GM21390 (cell line): ENCODE measurements at regions not wholly inside any gene's neighbourhood (a gene's known extent, or its start where the extent isn't known, plus 50 kb on each side); places are given as distances from the start of the nearest gene placed in this dataset.
"Not testable (repeated sequence)": the region's sequence is repeated elsewhere in the genome, so short reads cannot be mapped to it uniquely, and the experiment has no call there.

Experiments
- ATAC-seq: cut with Tn5 transposase; IDR thresholded peaks from one replicate; pipeline ENCODE4 v1.9.1; 2021; ENCODE audit not compliant: unreplicated experiment

DNA sequence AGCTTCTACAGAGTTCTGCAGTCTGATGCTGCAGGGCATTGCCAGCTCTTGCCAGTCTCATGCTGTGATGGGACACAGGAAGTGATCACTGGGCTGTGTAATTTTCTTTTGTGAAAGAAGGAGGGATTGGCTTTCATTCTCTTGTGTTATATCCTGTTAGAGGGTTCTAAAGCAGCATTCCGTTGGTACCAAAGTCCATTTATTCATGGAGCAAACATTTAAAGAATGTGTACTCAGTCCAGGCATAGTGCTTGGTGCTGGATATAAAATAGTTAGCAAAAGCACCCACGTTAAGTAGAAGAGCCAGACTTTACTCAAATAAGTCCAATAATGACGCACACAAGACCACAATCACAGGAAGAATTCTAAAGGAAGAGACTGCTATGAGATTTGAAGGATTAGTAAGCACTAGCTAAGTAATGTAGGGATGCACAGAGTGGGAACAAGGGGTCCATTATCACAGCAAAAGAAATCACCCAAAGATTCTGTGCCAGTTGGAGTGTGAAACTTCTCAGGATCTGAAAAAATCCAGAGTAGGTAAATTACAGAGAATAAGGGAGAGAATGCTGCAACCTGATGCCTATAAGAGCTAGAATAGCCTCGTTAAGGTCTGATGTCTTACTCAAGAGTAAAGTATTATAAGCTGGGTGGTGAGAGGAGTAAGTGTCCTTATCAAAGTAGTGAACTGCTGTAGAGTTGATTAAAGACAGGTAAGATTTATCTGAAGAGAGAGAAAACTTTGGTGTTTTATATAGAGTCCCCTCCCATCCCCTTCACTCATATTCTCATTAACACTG lies 728.3 kb downstream of the METTL15 start:
- no peak for ATAC-seq

DNA sequence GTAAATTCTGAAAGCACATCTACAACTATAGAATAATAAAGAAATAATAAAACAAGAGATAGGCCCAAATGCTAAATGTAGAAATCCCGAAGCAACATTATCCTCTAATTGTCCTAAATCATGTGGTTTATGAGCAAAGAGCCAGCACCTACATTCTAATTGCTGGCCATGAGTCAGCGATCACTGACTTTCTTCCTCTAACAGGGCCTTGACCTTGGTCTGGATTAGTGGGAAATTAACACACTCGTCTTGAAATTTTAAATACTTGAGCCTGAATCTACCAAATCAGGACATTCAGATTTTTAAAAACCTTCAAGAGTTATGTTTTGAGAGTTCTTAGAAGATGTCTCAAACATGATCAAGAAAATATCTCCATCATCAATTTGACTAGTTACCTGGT lies 727.6 kb downstream of the METTL15 start:
- no peak for ATAC-seq

DNA sequence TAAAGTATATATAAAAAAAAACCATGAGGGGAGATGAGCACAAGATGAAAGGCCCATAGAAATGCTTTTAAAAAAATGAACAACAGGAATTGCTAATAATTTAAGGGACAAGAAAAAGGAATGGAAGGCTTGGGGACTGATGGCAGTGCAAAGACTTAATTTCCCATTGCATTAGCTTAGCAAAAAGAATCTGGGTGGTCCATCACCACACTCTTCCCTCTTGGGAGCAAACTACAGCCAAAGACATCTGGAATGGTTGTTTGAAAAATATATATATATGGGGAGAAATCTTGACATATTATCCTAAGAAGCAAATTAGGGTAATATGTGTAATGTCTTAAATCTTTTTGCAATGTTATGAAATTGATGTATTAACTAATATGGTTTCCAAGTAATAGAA lies 727.1 kb downstream of the METTL15 start:
- ATAC-seq: no peak

- no peak for ATAC-seq
These were observed 726.7 kb downstream of the METTL15 start for GRCh38 chr11:28834877-28835276.

DNA sequence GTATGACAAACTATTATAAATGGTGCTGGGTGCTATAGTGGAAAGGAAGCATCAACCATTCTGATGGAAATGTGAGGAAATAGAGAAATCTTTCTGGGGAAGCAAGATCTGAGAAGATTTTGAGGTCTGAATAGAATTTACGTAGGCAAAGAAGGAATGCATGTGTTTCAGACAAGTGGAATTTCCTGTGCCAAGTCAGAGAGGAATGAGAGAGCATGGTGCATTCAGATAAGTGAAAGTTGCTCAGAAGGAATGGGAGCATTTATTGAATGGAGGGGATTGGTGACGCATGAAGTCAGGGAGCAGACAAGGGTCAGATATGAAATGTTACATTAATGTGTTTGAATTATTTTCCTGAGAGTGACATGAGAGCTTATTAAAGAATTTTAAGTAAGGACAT lies 725.5 kb downstream of the METTL15 start:
- no peak for ATAC-seq

DNA sequence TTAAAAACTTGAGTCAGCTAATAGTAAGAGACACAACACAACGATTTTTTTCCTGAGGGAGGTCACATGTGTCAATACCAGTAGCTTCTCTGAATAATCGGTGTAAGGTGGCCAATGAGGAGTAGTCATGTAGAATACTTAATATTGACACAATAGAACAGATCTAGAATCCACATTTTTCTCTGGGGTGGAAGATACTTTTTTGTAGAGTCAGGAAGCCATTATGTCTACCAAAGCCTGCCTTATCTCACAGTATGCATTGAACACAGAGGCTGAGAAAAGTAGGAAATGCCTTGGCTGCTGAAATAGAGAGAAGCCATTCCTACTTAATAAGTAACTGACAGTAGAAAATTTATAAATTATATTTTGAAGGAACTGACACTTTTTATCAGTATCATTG lies 725.0 kb downstream of the METTL15 start:
- no peak for ATAC-seq

GRCh38 chr11:28826807-28827206 lies 718.6 kb downstream of the METTL15 start:
- no peak for ATAC-seq

- no peak for ATAC-seq
These were observed 714.4 kb downstream of the METTL15 start for GRCh38 chr11:28822576-28822975.

DNA sequence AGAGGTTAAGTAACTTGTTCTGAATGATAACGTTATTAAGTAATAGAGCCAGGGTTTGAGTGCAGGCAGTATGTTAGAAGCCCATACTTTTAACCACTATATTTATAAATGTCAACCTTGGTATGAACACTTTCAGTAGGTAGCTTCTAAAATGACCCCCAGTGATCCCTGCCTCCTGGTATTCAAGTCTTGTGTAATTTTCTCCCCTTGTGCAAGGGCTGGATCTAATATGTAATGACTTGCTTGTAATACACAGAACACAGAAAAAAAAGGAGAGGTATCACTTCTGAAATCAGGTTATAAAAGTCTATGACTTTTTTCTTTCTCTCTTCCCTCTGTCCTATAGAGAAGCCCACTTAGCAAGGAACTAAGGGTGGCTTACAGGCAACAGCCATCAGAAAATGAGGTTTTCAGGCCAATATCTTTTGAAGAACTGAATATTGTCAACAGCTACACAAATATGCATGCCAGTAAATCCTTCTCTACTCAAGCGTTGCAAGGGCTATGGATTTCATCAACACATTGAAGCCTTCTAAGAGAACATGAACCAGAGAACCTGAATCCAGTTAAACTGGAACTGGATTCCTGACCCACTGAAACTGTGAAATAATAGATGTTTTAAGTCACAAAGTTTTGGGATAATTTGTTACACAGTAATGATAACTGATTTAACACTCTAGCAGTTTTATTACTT lies 712.3 kb downstream of the METTL15 start:
- no peak for ATAC-seq

GRCh38 chr11:28819741-28820140 lies 711.6 kb downstream of the METTL15 start:
- ATAC-seq: no peak

DNA sequence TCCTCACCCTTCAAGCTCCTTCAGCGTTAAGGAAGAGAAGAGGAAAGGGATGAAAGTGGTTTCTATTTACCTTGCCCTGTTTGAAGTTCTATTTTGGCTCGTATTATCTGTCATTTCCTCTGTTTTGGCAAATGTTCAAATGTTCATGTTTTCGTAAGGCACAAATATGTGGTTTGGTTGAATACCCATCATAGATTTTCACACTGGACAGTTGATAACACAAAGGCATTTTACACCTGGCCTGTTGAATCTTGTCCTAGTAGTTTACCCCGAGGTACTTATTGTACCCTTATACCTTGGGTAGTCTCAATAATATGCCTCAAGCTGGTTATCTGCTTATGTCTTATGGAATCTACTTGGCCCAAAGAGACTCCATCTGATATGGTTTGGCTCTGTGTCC lies 706.9 kb downstream of the METTL15 start:
- ATAC-seq: no peak

GRCh38 chr11:28808771-28809170 lies 700.6 kb downstream of the METTL15 start:
- no peak for ATAC-seq

GRCh38 chr11:28799316-28799715 lies 691.1 kb downstream of the METTL15 start:
- ATAC-seq: no peak

DNA sequence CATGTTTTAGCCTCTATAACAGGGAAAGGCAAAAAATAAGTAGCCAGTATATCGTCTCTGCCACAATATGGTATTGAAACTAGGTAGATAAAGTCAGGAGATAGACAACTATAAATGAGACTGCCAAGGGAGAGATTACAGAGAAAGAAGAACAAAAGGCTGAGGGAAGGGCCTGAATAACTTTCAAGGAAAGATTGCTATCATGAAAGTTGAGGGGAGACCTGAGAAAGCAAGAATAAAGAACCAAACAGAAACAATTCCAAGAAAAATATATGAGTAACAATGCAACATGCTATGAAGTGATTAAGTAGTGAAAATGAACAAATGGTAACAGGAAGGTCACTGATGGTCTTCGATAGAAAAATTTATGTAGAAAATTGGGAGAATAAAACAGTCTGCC lies 690.1 kb downstream of the METTL15 start:
- ATAC-seq: no peak

- ATAC-seq: no peak
These were observed 689.3 kb downstream of the METTL15 start for GRCh38 chr11:28797536-28797935.

DNA sequence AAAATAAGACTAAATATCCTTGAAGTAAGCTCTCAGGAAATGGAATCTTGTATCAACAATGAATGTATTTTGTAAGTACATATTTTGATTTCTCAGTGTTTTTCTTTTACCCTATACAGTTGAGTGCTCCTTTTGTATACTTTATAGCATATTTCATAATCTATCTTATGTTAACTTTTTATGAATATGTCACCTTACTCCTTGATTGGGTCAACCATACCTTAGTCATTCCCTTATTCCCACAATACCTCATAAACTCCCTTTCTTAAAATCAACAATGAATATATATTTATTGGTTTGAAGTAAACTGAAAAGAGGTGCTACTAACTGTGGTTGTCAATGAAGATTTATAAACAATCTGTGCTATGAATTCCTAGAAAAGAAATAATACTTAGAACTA lies 686.2 kb downstream of the METTL15 start:
- no peak for ATAC-seq

DNA sequence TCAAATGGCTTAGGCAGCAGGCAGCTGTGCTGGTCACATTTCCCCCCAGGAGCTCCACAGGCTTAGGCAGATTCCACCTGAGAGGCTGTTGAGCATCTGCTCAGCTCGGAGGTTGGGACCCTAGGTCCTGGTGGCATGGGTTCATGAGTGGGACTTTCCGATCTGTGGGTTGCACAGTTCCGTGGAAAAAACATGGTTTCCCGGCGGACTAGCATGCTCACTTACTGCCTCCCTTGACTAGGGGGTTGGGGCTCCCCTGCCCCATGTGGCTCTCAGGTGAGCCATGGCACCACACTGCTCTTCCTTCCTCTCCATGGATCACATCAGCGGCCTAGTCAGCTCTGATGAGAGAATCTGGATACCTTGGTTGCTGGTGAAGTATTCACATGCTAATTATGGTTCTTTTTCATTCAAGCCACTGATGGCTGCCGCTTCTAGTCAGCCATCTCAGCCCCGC lies 685.1 kb downstream of the METTL15 start:
- no peak for ATAC-seq

DNA sequence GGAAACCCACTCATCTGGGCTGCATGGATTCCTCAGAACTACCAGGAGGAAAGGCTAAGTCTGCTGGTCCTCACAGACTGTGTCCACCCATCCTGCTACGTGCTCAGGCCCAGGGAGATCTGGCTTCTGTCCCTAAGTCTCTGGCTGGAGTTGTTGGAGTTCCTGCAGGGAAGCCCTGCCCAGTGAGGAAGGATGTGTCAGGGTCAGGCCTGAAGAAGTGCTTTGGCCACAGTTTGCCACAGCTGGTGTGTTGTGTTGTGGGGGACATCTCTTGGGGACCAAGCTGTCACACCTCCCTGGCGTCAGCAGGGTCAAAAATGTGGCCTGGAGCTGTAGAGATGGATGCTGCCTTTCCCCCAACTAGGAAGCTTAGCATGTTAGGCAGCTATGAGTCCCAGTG lies 684.7 kb downstream of the METTL15 start:
- ATAC-seq: no peak

- not testable (repeated sequence) for ATAC-seq
These were observed 679.7 kb downstream of the METTL15 start for GRCh38 chr11:28787897-28788296.

GRCh38 chr11:28777126-28777525 lies 668.9 kb downstream of the METTL15 start:
- no peak for ATAC-seq

DNA sequence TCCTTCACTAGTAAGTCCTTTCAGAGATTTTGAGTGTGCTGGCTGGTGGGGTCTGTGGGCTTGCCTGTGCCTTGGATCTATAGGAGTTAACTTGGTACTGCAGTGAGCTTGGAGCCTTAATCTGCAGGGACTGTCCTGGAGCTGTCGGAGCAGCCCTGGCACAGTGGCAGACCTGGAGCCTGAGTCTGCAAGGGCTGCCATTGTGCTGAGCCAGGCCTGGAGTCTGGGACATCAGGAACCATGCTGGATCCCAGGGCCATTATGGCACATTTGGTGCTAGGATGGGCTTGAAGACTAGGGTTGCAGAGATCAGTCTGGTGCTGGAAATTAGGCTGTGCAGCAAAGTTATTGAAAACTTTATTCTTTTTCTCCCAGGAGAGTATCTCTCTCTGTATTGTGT lies 665.4 kb downstream of the METTL15 start:
- ATAC-seq: no peak

- no peak for ATAC-seq
These were observed 662.6 kb downstream of the METTL15 start for GRCh38 chr11:28770806-28771205.
